Upper lobe of left lung (tissue), 6 donors: ENCODE measurements at regions not wholly inside any gene's neighbourhood (a gene's known extent, or its start where the extent isn't known, plus 50 kb on each side); places are given as distances from the start of the nearest gene placed in this dataset.

ENCODE experiments used
- ATAC-seq, 2 donors: fragments of 200-7000 bp; cut with Tn5 transposase; one replicate each; pipeline ENCODE4 v1.9.1; 2022; ENCODE audit warnings: mild to moderate bottlenecking in 2 of 2, moderate library complexity in 2 of 2; ENCODE audit not compliant: low FRiP score in 2 of 2
- DNase-seq, 2 donors: peaks; one replicate each; pipeline ENCODE4 v3.0.0-alpha.2; 2019 to 2020
- H3K27ac ChIP-seq, 4 donors: fragments of 200-600 bp; sonication (generic); one replicate each; pipeline ENCODE4 v1.5.1; 2016 to 2019
- H3K27me3 ChIP-seq, 4 donors: fragments of 200-600 bp; sonication (generic); one replicate each; pipeline ENCODE4 v1.5.1; 2017 to 2019
- H3K36me3 ChIP-seq, 4 donors: fragments of 200-600 bp; sonication (generic); one replicate each; pipeline ENCODE4 v1.5.1; 2016 to 2019
- H3K4me1 ChIP-seq, 4 donors: fragments of 200-600 bp; sonication (generic); one replicate each; pipeline ENCODE4 v1.5.1; 2018 to 2019
- H3K4me3 ChIP-seq, 4 donors: fragments of 200-600 bp; sonication (generic); one replicate each; pipeline ENCODE4 v1.5.1; 2017 to 2019; ENCODE audit warnings: mild to moderate bottlenecking in 2 of 4, moderate library complexity in 1 of 4
- H3K9me3 ChIP-seq, 4 donors: fragments of 200-600 bp; sonication (generic); one replicate each; pipeline ENCODE4 v1.5.1; 2018 to 2019
- CTCF ChIP-seq, 6 experiments: fragments of 450-650 bp in 4 of 6; fragments of 200-600 bp in 2 of 6; sonication (generic) in 2 of 6; IDR thresholded peaks; one replicate each; pipeline ENCODE4 v1.5.1; 2016 to 2019; ENCODE audit warnings: antibody characterized with exemption in 6 of 6
- EP300 ChIP-seq, 4 donors: sonication (generic); formaldehyde crosslinking; IDR thresholded peaks; one replicate each; pipeline ENCODE4 v1.5.1; 2017; ENCODE audit warnings: antibody characterized with exemption in 4 of 4, control low read depth in 2 of 4
- POLR2A ChIP-seq, 4 donors: fragments of 450-650 bp; IDR thresholded peaks; one replicate each; pipeline ENCODE4 v1.5.1; 2016 to 2017; ENCODE audit warnings: antibody characterized with exemption in 4 of 4, mild to moderate bottlenecking in 2 of 4
- POLR2AphosphoS5 ChIP-seq, 2 donors: sonication (generic); formaldehyde crosslinking; IDR thresholded peaks; one replicate each; pipeline ENCODE4 v1.5.1; 2017; ENCODE audit warnings: antibody characterized with exemption in 2 of 2
- WGBS, 2 donors: methylation state at CpG; one replicate each; pipeline ENCODE4 v1.1.5; 2017 to 2018; 5-methylcytosine and 5-hydroxymethylcytosine counted together
- donor health status: DM: no; HTN: no; CAD: no; lungs with moderate emphysema.
- donor health status: DM: no; HTN: yes; CAD: no; lungs with severe emphysema.

- no peak for TF ChIP-seq EP300 (IDR thresholded peaks at IDR 0.05)
- TF ChIP-seq POLR2AphosphoS5 (IDR thresholded peaks at IDR 0.05): no peak
- no peak for TF ChIP-seq CTCF (IDR thresholded peaks at IDR 0.05)
- no peak overlapping the region for H3K27ac ChIP-seq
- ATAC-seq: peak in 1 of 2 donors; percentile 79
Observed at GRCh38 chr2:194104687-194105086, 1552.3 kb upstream of the SLC39A10 start.

GRCh38 chr2:194103941-194104659, 1552.9 kb upstream of the SLC39A10 start:
- no peak overlapping the region for H3K27ac ChIP-seq
- ATAC-seq (no peak), DNase-seq (no peak)
- no peaks in the 10 kb centered on the region for H3K36me3 ChIP-seq
- no peaks in the 10 kb centered on the region for H3K4me1 ChIP-seq
- WGBS, 2 donors: 87 to 89% methylated on average over 2 of the region's 2 CpGs
- no peaks in the 10 kb centered on the region for H3K27me3 ChIP-seq
- no peaks in the 10 kb centered on the region for H3K9me3 ChIP-seq
- TF ChIP-seq POLR2A (IDR thresholded peaks at IDR 0.05) (no peak), POLR2AphosphoS5 (IDR thresholded peaks at IDR 0.05) (no peak), EP300 (IDR thresholded peaks at IDR 0.05) (no peak), CTCF (IDR thresholded peaks at IDR 0.05) (no peak)
- H3K4me3 ChIP-seq: no peak overlapping the region

More at GRCh38 chr2:194104687-194105086, 1552.3 kb upstream of the SLC39A10 start:
- H3K4me1 ChIP-seq: no peaks in the 10 kb centered on the region
- DNase-seq: no peak
- no peaks in the 10 kb centered on the region for H3K9me3 ChIP-seq
- H3K36me3 ChIP-seq: no peaks in the 10 kb centered on the region
- H3K27me3 ChIP-seq: no peaks in the 10 kb centered on the region
- no peak overlapping the region for H3K4me3 ChIP-seq

- 88 to 96% methylated on average over 2 of the region's 2 CpGs for WGBS, 2 donors
- Histone ChIP-seq H3K27me3 (no peaks in the 10 kb centered on the region), H3K36me3 (no peaks in the 10 kb centered on the region), H3K27ac (no peak overlapping the region), H3K4me1 (no peaks in the 10 kb centered on the region), H3K4me3 (no peak overlapping the region), H3K9me3 (no peaks in the 10 kb centered on the region)
- DNase-seq (no peak), ATAC-seq (no peak)
- TF ChIP-seq CTCF (IDR thresholded peaks at IDR 0.05) (no peak), POLR2AphosphoS5 (IDR thresholded peaks at IDR 0.05) (no peak), POLR2A (IDR thresholded peaks at IDR 0.05) (no peak), EP300 (IDR thresholded peaks at IDR 0.05) (no peak)
Observed at GRCh38 chr2:194102546-194102945, 1554.5 kb upstream of the SLC39A10 start.

- DNase-seq (no peak), ATAC-seq (no peak)
- H3K4me3 ChIP-seq: no peak overlapping the region
- H3K27ac ChIP-seq: no peak overlapping the region
- H3K36me3 ChIP-seq: no peaks in the 10 kb centered on the region
- H3K4me1 ChIP-seq: no peaks in the 10 kb centered on the region
- TF ChIP-seq EP300 (IDR thresholded peaks at IDR 0.05) (no peak), CTCF (IDR thresholded peaks at IDR 0.05) (no peak), POLR2AphosphoS5 (IDR thresholded peaks at IDR 0.05) (no peak), POLR2A (IDR thresholded peaks at IDR 0.05) (no peak)
- H3K27me3 ChIP-seq: no peaks in the 10 kb centered on the region
- WGBS, 2 donors: 56 to 58% methylated on average over 2 of the region's 2 CpGs
- H3K9me3 ChIP-seq: no peaks in the 10 kb centered on the region
Observed at GRCh38 chr2:194100201-194100600, 1556.8 kb upstream of the SLC39A10 start.

- DNase-seq: no peak
- Histone ChIP-seq H3K27ac (no peak overlapping the region), H3K9me3 (no peaks in the 10 kb centered on the region), H3K4me3 (no peak overlapping the region), H3K36me3 (no peaks in the 10 kb centered on the region), H3K27me3 (no peaks in the 10 kb centered on the region), H3K4me1 (no peaks in the 10 kb centered on the region)
- ATAC-seq: no peak
- WGBS, 2 donors: 24 to 48% methylated on average over 3 of the region's 3 CpGs
- TF ChIP-seq POLR2A (IDR thresholded peaks at IDR 0.05) (no peak), EP300 (IDR thresholded peaks at IDR 0.05) (no peak), POLR2AphosphoS5 (IDR thresholded peaks at IDR 0.05) (no peak), CTCF (IDR thresholded peaks at IDR 0.05) (no peak)
Observed at GRCh38 chr2:194096402-194096801, 1560.6 kb upstream of the SLC39A10 start.
